H1 (cell line): ENCODE measurements at regions not wholly inside any gene's neighbourhood (a gene's known extent, or its start where the extent isn't known, plus 50 kb on each side); places are given as distances from the start of the nearest gene placed in this dataset.

Source experiments
- BACH1 ChIP-seq: IDR thresholded peaks from 2 replicates; pipeline ENCODE4 v1.6.1; 2012; ENCODE audit warnings: low read length, improper control_type of control experiment
- CEBPB ChIP-seq: IDR thresholded peaks from 2 replicates; pipeline ENCODE4 v1.6.1; 2012; ENCODE audit warnings: low read depth, low read length
- CTCF ChIP-seq, 3 experiments: IDR thresholded peaks; 1 replicate in 2 of 3; 2 replicates in 1 of 3; pipeline versions ENCODE4 v1.5.1 to v1.6.1; 2011; ENCODE audit warnings: low read length in 3 of 3, mild to moderate bottlenecking in 3 of 3, inconsistent platforms in 2 of 3, low read depth in 1 of 3, moderate library complexity in 1 of 3; ENCODE audit not compliant: insufficient read depth in 1 of 3; ENCODE audit errors: control extremely low read depth in 1 of 3
- JUN ChIP-seq: IDR thresholded peaks from 2 replicates; pipeline ENCODE4 v1.6.1; 2011; ENCODE audit warnings: low read depth, mild to moderate bottlenecking, improper control_type of control experiment, low read length
- NANOG ChIP-seq: IDR thresholded peaks from 2 replicates; pipeline ENCODE4 v1.6.1; 2011; ENCODE audit warnings: low read length, low read depth, mild to moderate bottlenecking, inconsistent platforms; ENCODE audit not compliant: insufficient read depth, poor library complexity, severe bottlenecking
- POLR2A ChIP-seq, 2 experiments: IDR thresholded peaks; 1 replicate in 1 of 2; 2 replicates in 1 of 2; pipeline ENCODE4 v1.6.1; 2011; ENCODE audit warnings: low read depth in 2 of 2, low read length in 2 of 2, mild to moderate bottlenecking in 2 of 2; ENCODE audit errors: control extremely low read depth in 1 of 2
- POLR2AphosphoS5 ChIP-seq: IDR thresholded peaks from 2 replicates; pipeline ENCODE4 v1.6.1; 2011; ENCODE audit warnings: low read depth, low read length
- RNF2 ChIP-seq: fragments of 200-900, 300-1000 bp; sonication (generic); IDR thresholded peaks from 2 replicates; pipeline ENCODE4 v1.7.1; 2016; ENCODE audit warnings: borderline replicate concordance, low read depth, mild to moderate bottlenecking, antibody characterized with exemption, low read length; ENCODE audit not compliant: poor library complexity, severe bottlenecking; ENCODE audit errors: missing control alignments
- RXRA ChIP-seq: IDR thresholded peaks from 2 replicates; pipeline ENCODE4 v1.6.1; 2011; ENCODE audit warnings: low read depth, mild to moderate bottlenecking, low read length, moderate library complexity; ENCODE audit not compliant: insufficient read depth
- SRF ChIP-seq: IDR thresholded peaks from 2 replicates; pipeline ENCODE4 v1.6.1; 2011; ENCODE audit warnings: mild to moderate bottlenecking, low read depth, low read length, moderate library complexity
- ZNF274 ChIP-seq: IDR thresholded peaks from 2 replicates; pipeline ENCODE4 v1.7.0; 2012; ENCODE audit warnings: low read length, borderline replicate concordance; ENCODE audit errors: extremely low read depth

- no peak for TF ChIP-seq NANOG
- TF ChIP-seq POLR2AphosphoS5: no peak
- TF ChIP-seq BACH1: no peak
- no peak for TF ChIP-seq POLR2A (IDR thresholded peaks at IDR 0.05; ENCODE audit: control extremely low read depth in 1 of 2, low read depth in 2 of 2, low read length in 2 of 2)
- no peak for TF ChIP-seq ZNF274
- TF ChIP-seq SRF: no peak
- TF ChIP-seq RNF2: no peak
- TF ChIP-seq CEBPB: no peak
- TF ChIP-seq CTCF (IDR thresholded peaks at IDR 0.05; ENCODE audit: control extremely low read depth in 1 of 3, insufficient read depth in 1 of 3, low read depth in 1 of 3, low read length in 3 of 3): no peak
- TF ChIP-seq RXRA: no peak
- TF ChIP-seq JUN: no peak
Observed at GRCh38 chr2:41907141-41907540, 140.7 kb upstream of the PKDCC start.
